Uterus (tissue), 2 donors: ENCODE measurements at regions not wholly inside any gene's neighbourhood (a gene's known extent, or its start where the extent isn't known, plus 50 kb on each side); places are given as distances from the start of the nearest gene placed in this dataset.

ENCODE experiments used
- CTCF ChIP-seq, 4 experiments: fragments of 200-600 bp in 2 of 4; fragments of 450-650 bp in 2 of 4; sonication (generic) in 2 of 4; IDR thresholded peaks; one replicate each; pipeline ENCODE4 v1.5.1; 2016 to 2019; ENCODE audit warnings: antibody characterized with exemption in 4 of 4, mild to moderate bottlenecking in 2 of 4, moderate library complexity in 1 of 4
- POLR2A ChIP-seq, 2 donors: fragments of 450-650 bp; IDR thresholded peaks; one replicate each; pipeline ENCODE4 v1.6.1; 2016; ENCODE audit warnings: antibody characterized with exemption in 2 of 2, mild to moderate bottlenecking in 1 of 2, moderate library complexity in 1 of 2

DNA sequence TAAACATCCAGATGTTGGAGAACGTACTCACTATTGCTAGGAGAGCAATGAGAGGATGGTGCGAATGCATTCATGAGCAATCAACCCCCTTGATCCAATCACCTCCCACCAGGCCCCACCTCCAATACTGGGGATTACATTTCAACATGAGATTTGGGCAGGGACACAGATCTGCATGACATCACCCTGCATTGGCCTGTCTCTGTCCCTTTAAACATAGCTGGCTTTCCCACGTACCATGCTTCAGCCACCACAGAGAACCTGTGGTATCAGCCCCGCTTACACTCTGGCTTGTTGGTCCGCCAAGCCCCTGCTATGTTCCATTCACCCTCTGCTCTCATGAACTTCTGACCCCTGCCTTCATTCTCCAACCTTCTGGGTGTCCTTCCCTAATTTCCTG lies 157.5 kb upstream of the E2F8 start:
- TF ChIP-seq CTCF (IDR thresholded peaks at IDR 0.05) (no peak), POLR2A (IDR thresholded peaks at IDR 0.05) (no peak)
